ENCODE measurements at regions not wholly inside any gene's neighbourhood (a gene's known extent, or its start where the extent isn't known, plus 50 kb on each side); places are given as distances from the start of the nearest gene placed in this dataset.

DNA sequence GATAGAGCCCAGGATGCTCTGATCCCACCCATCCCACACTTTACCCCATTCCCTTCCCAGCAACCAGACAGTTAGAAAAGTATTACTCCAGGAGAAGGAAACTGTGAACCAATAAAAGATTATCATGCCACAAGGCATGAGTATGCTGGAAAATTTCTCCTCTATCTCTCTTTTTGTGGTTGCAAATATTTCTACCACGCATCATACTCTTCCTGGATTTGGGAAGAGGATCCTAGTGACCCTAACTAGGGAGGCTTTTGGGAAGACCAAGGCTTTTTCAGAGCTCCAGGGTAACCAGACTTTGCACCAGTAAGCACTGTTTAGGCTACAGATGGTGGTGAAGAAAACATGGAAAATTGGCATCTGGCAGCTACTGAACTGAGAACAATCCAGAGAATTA, 257.6 kb upstream of the CLNK start:
- no peaks in the 10 kb centered on the region for H3K9me1 ChIP-seq (ENCODE audit: control insufficient read depth, insufficient read depth, low read length)
- H3K4me3 ChIP-seq, result no peak overlapping the region
- ATAC-seq (no peak), DNase-seq (ENCODE audit: extremely low read depth in 1 of 4, low spot score in 3 of 4) (no peak), FAIRE-seq (no peak)
- no peak overlapping the region for H3K27ac ChIP-seq (ENCODE audit: extremely low read depth, low read depth, low read length)
- ChIA-PET CTCF (ENCODE audit: low intra/inter-chr PET ratio) (no interaction called here), POLR2A (no interaction called here)
- WGBS (ENCODE audit: insufficient coverage, low coverage, missing lambda C conversion rate), result 0% methylated on average over 1 of the region's 1 CpG
- TF ChIP-seq ZNF146 (CRISPR knock-in tag; IDR thresholded peaks at IDR 0.05; ENCODE audit: unreplicated experiment), result no peak
- TF ChIP-seq ZNF609 (CRISPR knock-in tag; IDR thresholded peaks at IDR 0.05; ENCODE audit: borderline replicate concordance), result no peak
- TF ChIP-seq ATF1 (CRISPR knock-in tag; IDR thresholded peaks at IDR 0.05), result no peak
- TF ChIP-seq ATF1 (tag; IDR thresholded peaks at IDR 0.05), result no peak
- TF ChIP-seq HOXB6 (CRISPR knock-in tag; IDR thresholded peaks at IDR 0.05; ENCODE audit: borderline replicate concordance), result no peak
- TF ChIP-seq FOXO4 (CRISPR knock-in tag; IDR thresholded peaks at IDR 0.05), result no peak
- TF ChIP-seq JUNB (CRISPR knock-in tag; conservative IDR thresholded peaks at IDR 0.05), result no peak
- no peak for TF ChIP-seq SMARCA4 (IDR thresholded peaks at IDR 0.05)
- no peak for TF ChIP-seq JUND (IDR thresholded peaks at IDR 0.05; ENCODE audit: borderline replicate concordance, low read depth, low read length)
- TF ChIP-seq JUND (tag; IDR thresholded peaks at IDR 0.05; ENCODE audit: borderline replicate concordance, low read depth, low read length), result no peak
- TF ChIP-seq, protein P1, sequence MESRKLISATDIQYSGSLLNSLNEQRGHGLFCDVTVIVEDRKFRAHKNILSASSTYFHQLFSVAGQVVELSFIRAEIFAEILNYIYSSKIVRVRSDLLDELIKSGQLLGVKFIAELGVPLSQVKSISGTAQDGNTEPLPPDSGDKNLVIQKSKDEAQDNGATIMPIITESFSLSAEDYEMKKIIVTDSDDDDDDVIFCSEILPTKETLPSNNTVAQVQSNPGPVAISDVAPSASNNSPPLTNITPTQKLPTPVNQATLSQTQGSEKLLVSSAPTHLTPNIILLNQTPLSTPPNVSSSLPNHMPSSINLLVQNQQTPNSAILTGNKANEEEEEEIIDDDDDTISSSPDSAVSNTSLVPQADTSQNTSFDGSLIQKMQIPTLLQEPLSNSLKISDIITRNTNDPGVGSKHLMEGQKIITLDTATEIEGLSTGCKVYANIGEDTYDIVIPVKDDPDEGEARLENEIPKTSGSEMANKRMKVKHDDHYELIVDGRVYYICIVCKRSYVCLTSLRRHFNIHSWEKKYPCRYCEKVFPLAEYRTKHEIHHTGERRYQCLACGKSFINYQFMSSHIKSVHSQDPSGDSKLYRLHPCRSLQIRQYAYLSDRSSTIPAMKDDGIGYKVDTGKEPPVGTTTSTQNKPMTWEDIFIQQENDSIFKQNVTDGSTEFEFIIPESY (CRISPR knock-in tag; IDR thresholded peaks at IDR 0.05), result no peak
- no peak for TF ChIP-seq BHLHE40 (IDR thresholded peaks at IDR 0.05; ENCODE audit: low read length)
- no peak for TF ChIP-seq POLR2B (IDR thresholded peaks at IDR 0.05; ENCODE audit: low read depth, partially characterized antibody)
- in situ Hi-C loops (cut with MboI) (no loop called here), intact Hi-C loops (cut with micrococcal nuclease) (no loop called here)
- no peak overlapping the region for H3K4me2 ChIP-seq (ENCODE audit: insufficient read depth, low read length)
- no TSS peak for BruUV-seq (replicated peaks)
- no peaks in the 10 kb centered on the region for H4K20me1 ChIP-seq (replicated peaks; ENCODE audit: control insufficient read depth, insufficient read depth, low read length)
- H3K9ac ChIP-seq (ENCODE audit: insufficient read depth in 1 of 2, low read depth in 2 of 2, low read length in 2 of 2), result no peak overlapping the region
- H3K4me1 ChIP-seq (replicated peaks in 1 of 2; ENCODE audit: control insufficient read depth in 2 of 2, insufficient read depth in 2 of 2, low read length in 2 of 2), result no peaks in the 10 kb centered on the region
- H2AFZ ChIP-seq (ENCODE audit: low read depth, low read length), result no peak overlapping the region
- H3K36me3 ChIP-seq (ENCODE audit: control insufficient read depth, insufficient read depth, low read length), result no peaks in the 10 kb centered on the region
- H3K27me3 ChIP-seq (ENCODE audit: control insufficient read depth in 2 of 2, insufficient read depth in 2 of 2, low read length in 2 of 2), result no peaks in the 10 kb centered on the region
- H3K9me3 ChIP-seq (replicated peaks; ENCODE audit: control insufficient read depth, insufficient read depth, low read depth, low read length), result 0 out of 2 replicates have a peak, but pooled peaks cover 2% of the 10 kb centered on the region
- H3K79me2 ChIP-seq (ENCODE audit: control insufficient read depth, insufficient read depth, low read length), result no peaks in the 10 kb centered on the region
